ENCODE measurements at regions not wholly inside any gene's neighbourhood (a gene's known extent, or its start where the extent isn't known, plus 50 kb on each side); places are given as distances from the start of the nearest gene placed in this dataset.
"Not testable (repeated sequence)": the region's sequence is repeated elsewhere in the genome, so short reads cannot be mapped to it uniquely, and the experiment has no call there.

DNA sequence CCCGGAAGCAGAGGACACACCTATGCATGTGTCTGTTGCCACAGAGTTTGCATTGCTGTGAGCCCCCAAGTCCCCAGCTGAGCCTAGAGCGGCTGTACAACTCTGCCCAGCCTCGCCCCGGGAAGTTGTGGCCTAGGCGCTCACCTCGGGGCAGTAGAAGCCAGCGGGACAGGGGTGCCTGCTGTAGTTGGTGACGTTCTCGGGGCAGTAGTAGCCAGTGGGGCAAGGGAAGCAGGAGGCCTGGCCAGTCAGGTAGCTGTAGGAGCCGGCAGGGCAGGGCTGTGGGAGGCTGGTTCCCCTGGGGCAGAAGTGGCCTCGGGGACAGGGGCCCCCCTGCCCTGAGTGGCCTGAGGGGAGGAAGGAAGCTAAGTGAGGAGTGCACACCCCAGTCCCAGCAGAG lies 87.2 kb downstream of the MALL start:
- H3K4me1 Mint-ChIP-seq; H3K36me3 Mint-ChIP-seq (ENCODE audit: insufficient read depth); DNase-seq (ENCODE audit: low spot score in 2 of 2); H3K9me3 Mint-ChIP-seq; H3K4me3 Mint-ChIP-seq; H3K27me3 Mint-ChIP-seq; ATAC-seq (replicated peaks; ENCODE audit: extremely low read depth, poor library complexity, severe bottlenecking); H3K27ac Mint-ChIP-seq (ENCODE audit: low read depth): not testable (repeated sequence)

DNA sequence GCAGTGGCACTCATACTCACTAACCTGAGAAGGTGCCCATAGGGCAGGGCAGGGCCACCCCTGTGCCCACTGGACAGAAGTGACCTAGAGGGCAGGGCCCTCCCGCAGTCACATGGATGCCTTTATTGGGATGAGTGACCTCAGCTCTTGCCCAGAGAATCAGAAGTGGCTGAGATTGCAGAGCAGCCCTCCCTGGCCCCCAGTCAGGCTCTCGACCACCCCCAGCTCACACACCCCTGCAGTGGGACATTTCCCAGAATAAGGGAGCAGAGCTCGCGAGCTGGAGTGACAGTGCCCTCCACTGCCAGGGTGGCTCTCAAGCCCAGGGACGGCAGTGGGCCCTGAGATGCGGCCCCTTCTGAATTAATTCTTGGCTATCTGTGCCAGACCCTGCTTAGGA lies 84.7 kb downstream of the MALL start:
- not testable (repeated sequence) for DNase-seq (ENCODE audit: low spot score in 2 of 2)

DNA sequence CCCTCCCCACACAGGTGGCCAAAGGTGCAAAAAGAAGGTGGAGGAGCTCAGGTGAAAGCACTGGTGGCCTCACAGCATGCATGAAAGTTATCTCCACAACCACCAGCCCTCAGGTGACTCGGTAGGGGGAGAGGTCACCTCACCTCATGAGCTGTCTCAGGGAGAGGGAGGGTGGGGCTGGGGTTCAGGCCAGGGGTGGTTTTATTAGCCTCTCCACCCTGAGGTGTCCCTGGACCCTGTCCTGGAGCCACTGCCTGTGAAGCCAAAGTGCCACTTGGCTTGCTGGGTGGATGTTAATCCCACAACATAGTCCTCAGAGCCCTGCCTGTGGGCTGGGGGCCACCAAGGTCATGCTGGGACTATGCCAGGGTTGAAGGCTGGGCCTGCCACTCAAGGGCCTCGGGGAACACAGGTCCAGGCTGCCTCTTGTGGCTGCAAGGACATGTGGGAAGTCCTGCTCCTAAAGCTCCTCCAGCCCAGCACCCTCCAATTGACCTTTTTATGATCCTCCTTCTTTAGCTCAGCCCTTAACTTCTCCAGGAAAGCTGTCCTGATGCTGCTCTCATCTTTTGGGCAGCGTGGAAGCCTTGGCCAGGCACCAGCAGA lies 83.8 kb downstream of the MALL start:
- H3K27ac Mint-ChIP-seq (ENCODE audit: low read depth); H3K4me1 Mint-ChIP-seq; H3K36me3 Mint-ChIP-seq (ENCODE audit: insufficient read depth); ATAC-seq (replicated peaks; ENCODE audit: extremely low read depth, poor library complexity, severe bottlenecking); H3K4me3 Mint-ChIP-seq; H3K27me3 Mint-ChIP-seq; H3K9me3 Mint-ChIP-seq; DNase-seq (ENCODE audit: low spot score in 2 of 2): not testable (repeated sequence)

More for the DNA sequence above, 84.7 kb downstream of the MALL start:
- not testable (repeated sequence) for H3K27ac Mint-ChIP-seq (ENCODE audit: low read depth); H3K4me3 Mint-ChIP-seq; H3K9me3 Mint-ChIP-seq; ATAC-seq (replicated peaks; ENCODE audit: extremely low read depth, poor library complexity, severe bottlenecking); H3K36me3 Mint-ChIP-seq (ENCODE audit: insufficient read depth); H3K4me1 Mint-ChIP-seq; H3K27me3 Mint-ChIP-seq

Data from central memory CD8-positive, alpha-beta T cell (primary cell).